Endothelial cell of umbilical vein (primary cell): ENCODE measurements at regions not wholly inside any gene's neighbourhood (a gene's known extent, or its start where the extent isn't known, plus 50 kb on each side); places are given as distances from the start of the nearest gene placed in this dataset.

Experiments used
- BruUV-seq: library from RNA; stranded (reverse); fragments of 400-500 nt; replicated peaks from 2 replicates; lab custom pipeline; 2021; lab: Mats Ljungman, UMichigan
- CTCF ChIA-PET: fragments of 300-600, 350-600 bp; sonication (Branson Sonifier 250); formaldehyde crosslinking; loops from one replicate; lab custom pipeline; 2021; ENCODE audit warnings: antibody characterized with exemption, inconsistent platforms; lab: Charles Lee
- POLR2A ChIA-PET: fragments of 300-600, 350-600 bp; sonication (Branson Sonifier 250); formaldehyde crosslinking; loops from one replicate; lab custom pipeline; 2021; ENCODE audit warnings: antibody characterized with exemption, inconsistent platforms; lab: Charles Lee
- DNase-seq: peaks from one replicate; pipeline ENCODE4 v3.0.0-alpha.2; 2011; ENCODE audit warnings: low read depth, low spot score
- FAIRE-seq: peaks from 2 replicates; lab custom pipeline; 2011; peaks lifted over from hg19 to GRCh38; lab: Jason Lieb, UNC
- H2AFZ ChIP-seq: 2 replicates; pipeline ENCODE4 v1.6.0; 2012; ENCODE audit warnings: low read depth, low read length, control low read depth, inconsistent platforms
- H3K27ac ChIP-seq: 2 replicates; pipeline ENCODE4 v1.5.1; 2011; ENCODE audit warnings: low read depth, mild to moderate bottlenecking, control low read depth, low read length, moderate library complexity; ENCODE audit not compliant: insufficient read depth
- H3K27me3 ChIP-seq, 2 experiments: 2 replicates each; pipeline versions ENCODE4 v1.6.0 to v1.6.1; 2011; ENCODE audit warnings: low read length in 2 of 2, mixed read lengths in 1 of 2; ENCODE audit not compliant: control insufficient read depth in 2 of 2, insufficient read depth in 2 of 2
- H3K36me3 ChIP-seq, 2 experiments: 2 replicates in 1 of 2; 3 replicates in 1 of 2; pipeline ENCODE4 v1.5.1; 2011; ENCODE audit warnings: low read length in 2 of 2, mild to moderate bottlenecking in 1 of 2, moderate library complexity in 1 of 2; ENCODE audit not compliant: control insufficient read depth in 2 of 2, insufficient read depth in 2 of 2; ENCODE audit errors: extremely low read depth in 1 of 2
- H3K4me1 ChIP-seq: 3 replicates; pipeline ENCODE4 v1.5.1; 2011; ENCODE audit warnings: mild to moderate bottlenecking, low read length; ENCODE audit not compliant: control insufficient read depth, insufficient read depth; ENCODE audit errors: extremely low read depth
- H3K4me2 ChIP-seq: 2 replicates; pipeline ENCODE4 v1.6.1; 2011; ENCODE audit warnings: low read length, control low read depth, mixed read lengths; ENCODE audit not compliant: insufficient read depth
- H3K4me3 ChIP-seq, 3 experiments: fragments of 200-600 bp in 1 of 3; sonication (generic), shearing (Covaris generic) in 1 of 3; replicated peaks in 1 of 3; 2 replicates each; pipeline ENCODE4 v1.5.1; 2011 to 2016; ENCODE audit warnings: control low read depth in 3 of 3, low read length in 3 of 3, mild to moderate bottlenecking in 2 of 3, inconsistent platforms in 1 of 3, low read depth in 1 of 3, moderate library complexity in 1 of 3; ENCODE audit not compliant: insufficient read depth in 1 of 3
- H3K79me2 ChIP-seq: 2 replicates; pipeline ENCODE4 v1.6.0; 2012; ENCODE audit warnings: low read length, inconsistent platforms; ENCODE audit not compliant: control insufficient read depth, insufficient read depth
- H3K9ac ChIP-seq: replicated peaks from 2 replicates; pipeline ENCODE3; 2011; ENCODE audit warnings: low read length, control low read depth; ENCODE audit not compliant: insufficient read depth; ENCODE audit errors: extremely low read depth
- H3K9me1 ChIP-seq: replicated peaks from 3 replicates; pipeline ENCODE4 v1.6.0; 2011; ENCODE audit warnings: mild to moderate bottlenecking, low read length; ENCODE audit not compliant: control insufficient read depth, insufficient read depth; ENCODE audit errors: extremely low read depth
- H3K9me3 ChIP-seq: replicated peaks from 2 replicates; pipeline ENCODE4 v1.5.1; 2012; ENCODE audit warnings: low read length, inconsistent platforms; ENCODE audit not compliant: control insufficient read depth, insufficient read depth
- H4K20me1 ChIP-seq: replicated peaks from 2 replicates; pipeline ENCODE3; 2011; ENCODE audit warnings: mild to moderate bottlenecking, low read length; ENCODE audit not compliant: control insufficient read depth, insufficient read depth; ENCODE audit errors: extremely low read depth
- CTCF ChIP-seq, 2 donors: IDR thresholded peaks; 1 replicate in 1 of 2; 2 replicates in 1 of 2; pipeline ENCODE4 v1.5.1; 2011; ENCODE audit warnings: low read length in 2 of 2, mild to moderate bottlenecking in 2 of 2, moderate library complexity in 2 of 2, control low read depth in 1 of 2, inconsistent platforms in 1 of 2, low read depth in 1 of 2; ENCODE audit not compliant: insufficient read depth in 1 of 2; ENCODE audit errors: extremely low read depth in 1 of 2
- GATA2 ChIP-seq: IDR thresholded peaks from 2 replicates; pipeline ENCODE4 v1.7.0; 2011; ENCODE audit warnings: low read depth, mild to moderate bottlenecking, moderate library complexity, mixed read lengths, low read length; ENCODE audit not compliant: insufficient read length, insufficient read depth
- MYC ChIP-seq: IDR thresholded peaks from one replicate; pipeline ENCODE4 v1.6.1; 2011; ENCODE audit warnings: mild to moderate bottlenecking, low read depth, low read length
- POLR2A ChIP-seq: IDR thresholded peaks from 2 replicates; pipeline ENCODE4 v1.6.1; 2012; ENCODE audit warnings: low read depth, mild to moderate bottlenecking, control low read depth, low read length
- POLR2AphosphoS5 ChIP-seq: IDR thresholded peaks from 2 replicates; pipeline ENCODE4 v1.6.1; 2012; ENCODE audit warnings: low read depth, mild to moderate bottlenecking, control low read depth, low read length, moderate library complexity; ENCODE audit not compliant: insufficient read depth
- dilution Hi-C: fragments of 300-500 bp; cut with MboI; formaldehyde crosslinking; loops from one replicate; pipeline ENCODE4 v1.15.0; 2019; ENCODE audit warnings: low sequenced_read_pairs; ENCODE audit not compliant: extremely low pct_ligation_motif_present
- intact Hi-C: fragments of 100-400 bp; cut with micrococcal nuclease; formaldehyde crosslinking; loops from one replicate; pipeline ENCODE4 v1.10.0; 2022

GRCh38 chr6:37099442-37099841 lies 70.5 kb upstream of the PIM1 start:
- H3K9me3 ChIP-seq = no peaks in the 10 kb centered on the region
- H3K4me2 ChIP-seq = no peak overlapping the region
- dilution Hi-C loops = no loop called here
- no peak overlapping the region for H3K9ac ChIP-seq
- TF ChIP-seq POLR2AphosphoS5 = no peak
- no peak for TF ChIP-seq MYC
- no peak for TF ChIP-seq CTCF (IDR thresholded peaks at IDR 0.05; ENCODE audit: extremely low read depth in 1 of 2, insufficient read depth in 1 of 2, low read depth in 1 of 2, low read length in 2 of 2)
- peaks cover 18% of the 10 kb centered on the region for H3K4me1 ChIP-seq
- H3K79me2 ChIP-seq = no peaks in the 10 kb centered on the region
- POLR2A ChIA-PET = no interaction called here
- no TSS peak for BruUV-seq
- H3K36me3 ChIP-seq = no peaks in the 10 kb centered on the region
- DNase-seq (no peak), FAIRE-seq (no peak)
- H3K4me3 ChIP-seq = no peak overlapping the region
- H2AFZ ChIP-seq = no peak overlapping the region
- H3K27me3 ChIP-seq = no peaks in the 10 kb centered on the region
- no peak overlapping the region for H3K27ac ChIP-seq
- no peaks in the 10 kb centered on the region for H3K9me1 ChIP-seq
- H4K20me1 ChIP-seq = no peaks in the 10 kb centered on the region
- intact Hi-C loops = no loop called here
- CTCF ChIA-PET = interaction anchor here (1.0 kb wide), 1 partner anchor 13 kb away, joined by 3 read pairs; no protein-coding TSS in a partner anchor

- dilution Hi-C loops = no loop called here
Measured at GRCh38 chr6:37100745-37101144, 69.2 kb upstream of the PIM1 start.

More at GRCh38 chr6:37100745-37101144, 69.2 kb upstream of the PIM1 start:
- H3K9ac ChIP-seq = no peak overlapping the region
- H3K4me3 ChIP-seq = no peak overlapping the region
- POLR2A ChIA-PET = no interaction called here
- FAIRE-seq (no peak), DNase-seq (no peak)
- H3K27me3 ChIP-seq = no peaks in the 10 kb centered on the region
- H3K27ac ChIP-seq = no peak overlapping the region
- no peak overlapping the region for H2AFZ ChIP-seq
- intact Hi-C loops = loop anchor here (5.0 kb wide), 1 partner anchor 43 kb away; no protein-coding TSS in a partner anchor
- H3K79me2 ChIP-seq = no peaks in the 10 kb centered on the region
- TF ChIP-seq GATA2 = no peak
- TF ChIP-seq POLR2A = no peak
- H3K9me1 ChIP-seq = no peaks in the 10 kb centered on the region
- no peaks in the 10 kb centered on the region for H4K20me1 ChIP-seq
- CTCF ChIA-PET = no interaction called here
- no peaks in the 10 kb centered on the region for H3K36me3 ChIP-seq
- no TSS peak for BruUV-seq
- H3K4me2 ChIP-seq = no peak overlapping the region
- H3K4me1 ChIP-seq = peaks cover 18% of the 10 kb centered on the region
- no peaks in the 10 kb centered on the region for H3K9me3 ChIP-seq
